ENCODE measurements at regions not wholly inside any gene's neighbourhood (a gene's known extent, or its start where the extent isn't known, plus 50 kb on each side); places are given as distances from the start of the nearest gene placed in this dataset.

DNA sequence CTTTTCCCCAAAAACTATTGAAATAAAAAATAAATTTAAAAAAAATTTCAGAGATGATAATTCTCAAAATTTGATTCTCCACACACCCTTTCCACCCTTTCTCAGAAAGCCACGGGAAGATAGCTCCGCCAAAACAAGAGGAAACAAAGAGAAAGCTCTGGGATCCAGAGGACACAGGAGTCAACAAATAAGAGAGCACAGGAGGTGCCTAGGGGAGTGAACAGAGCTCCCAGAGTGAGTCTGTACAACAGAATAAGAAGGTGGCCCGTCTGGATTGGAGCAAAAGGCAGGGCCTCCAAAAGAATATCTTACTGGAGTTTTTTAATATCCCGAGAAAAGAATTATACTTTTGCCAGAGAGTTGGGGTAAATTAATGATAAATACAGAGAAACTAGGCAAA, 96.3 kb upstream of the DRD2 start:
- Histone ChIP-seq H4K20me1 (ENCODE audit: insufficient read depth, low read length, poor library complexity, severe bottlenecking) (no peaks in the 10 kb centered on the region), H3K9me3 (ENCODE audit: insufficient read depth, low read depth, low read length) (no peaks in the 10 kb centered on the region), H3K27me3 (ENCODE audit: insufficient read depth, low read length, poor library complexity, severe bottlenecking) (no peaks in the 10 kb centered on the region), H3K4me3 (ENCODE audit: low read length, poor library complexity, severe bottlenecking) (no peak overlapping the region), H3K79me2 (ENCODE audit: insufficient read depth, low read length) (no peaks in the 10 kb centered on the region), H3K9me2 (replicated peaks; ENCODE audit: low read depth, low read length) (no peaks in the 10 kb centered on the region), H3K4me1 (ENCODE audit: insufficient read depth, low read length, poor library complexity, severe bottlenecking) (no peaks in the 10 kb centered on the region), H3K36me3 (ENCODE audit: insufficient read depth, low read length) (no peaks in the 10 kb centered on the region), H2AFZ (ENCODE audit: low read length) (no peak overlapping the region), H3K9ac (ENCODE audit: low read depth, low read length, poor library complexity, severe bottlenecking) (no peak overlapping the region), H3K4me2 (ENCODE audit: low read depth, low read length, poor library complexity, severe bottlenecking) (no peak overlapping the region), H3F3A (ENCODE audit: low read depth) (no peaks in the 10 kb centered on the region)
- TF ChIP-seq, protein P1, sequence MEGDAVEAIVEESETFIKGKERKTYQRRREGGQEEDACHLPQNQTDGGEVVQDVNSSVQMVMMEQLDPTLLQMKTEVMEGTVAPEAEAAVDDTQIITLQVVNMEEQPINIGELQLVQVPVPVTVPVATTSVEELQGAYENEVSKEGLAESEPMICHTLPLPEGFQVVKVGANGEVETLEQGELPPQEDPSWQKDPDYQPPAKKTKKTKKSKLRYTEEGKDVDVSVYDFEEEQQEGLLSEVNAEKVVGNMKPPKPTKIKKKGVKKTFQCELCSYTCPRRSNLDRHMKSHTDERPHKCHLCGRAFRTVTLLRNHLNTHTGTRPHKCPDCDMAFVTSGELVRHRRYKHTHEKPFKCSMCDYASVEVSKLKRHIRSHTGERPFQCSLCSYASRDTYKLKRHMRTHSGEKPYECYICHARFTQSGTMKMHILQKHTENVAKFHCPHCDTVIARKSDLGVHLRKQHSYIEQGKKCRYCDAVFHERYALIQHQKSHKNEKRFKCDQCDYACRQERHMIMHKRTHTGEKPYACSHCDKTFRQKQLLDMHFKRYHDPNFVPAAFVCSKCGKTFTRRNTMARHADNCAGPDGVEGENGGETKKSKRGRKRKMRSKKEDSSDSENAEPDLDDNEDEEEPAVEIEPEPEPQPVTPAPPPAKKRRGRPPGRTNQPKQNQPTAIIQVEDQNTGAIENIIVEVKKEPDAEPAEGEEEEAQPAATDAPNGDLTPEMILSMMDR (conservative IDR thresholded peaks at IDR 0.05; ENCODE audit: low read length), result no peak
- TF ChIP-seq EZH2phosphoT487 (IDR thresholded peaks at IDR 0.05; ENCODE audit: borderline replicate concordance), result no peak

DNA sequence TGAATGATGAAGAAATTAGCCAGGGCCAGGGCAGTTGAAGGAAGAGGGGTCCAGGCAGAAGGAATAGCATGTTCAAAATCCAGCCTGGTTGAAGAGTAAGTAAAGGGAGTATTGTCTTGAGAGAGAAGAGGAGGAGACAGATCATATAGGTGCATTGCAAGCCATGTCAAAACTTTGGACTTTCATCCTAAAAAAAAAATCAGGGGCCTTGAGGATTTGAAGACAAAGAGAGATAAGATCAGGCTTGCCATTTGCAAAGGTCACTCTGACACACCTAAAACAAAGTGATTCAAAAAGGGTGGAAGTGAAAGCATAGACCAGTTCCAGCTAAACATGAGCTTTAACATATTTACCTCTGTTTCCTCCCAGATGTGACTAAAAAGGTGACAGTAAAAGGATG, 95.7 kb upstream of the DRD2 start:
- Histone ChIP-seq H3K9me3 (ENCODE audit: insufficient read depth, low read depth, low read length) (no peaks in the 10 kb centered on the region), H3K4me3 (ENCODE audit: low read length, poor library complexity, severe bottlenecking) (no peak overlapping the region), H3K4me2 (ENCODE audit: low read depth, low read length, poor library complexity, severe bottlenecking) (no peak overlapping the region), H3K79me2 (ENCODE audit: insufficient read depth, low read length) (no peaks in the 10 kb centered on the region), H3K4me1 (ENCODE audit: insufficient read depth, low read length, poor library complexity, severe bottlenecking) (no peaks in the 10 kb centered on the region), H2AFZ (ENCODE audit: low read length) (no peak overlapping the region), H3K27me3 (ENCODE audit: insufficient read depth, low read length, poor library complexity, severe bottlenecking) (no peaks in the 10 kb centered on the region), H3K36me3 (ENCODE audit: insufficient read depth, low read length) (no peaks in the 10 kb centered on the region), H3K9me2 (replicated peaks; ENCODE audit: low read depth, low read length) (no peaks in the 10 kb centered on the region), H3F3A (ENCODE audit: low read depth) (no peaks in the 10 kb centered on the region), H4K20me1 (ENCODE audit: insufficient read depth, low read length, poor library complexity, severe bottlenecking) (no peaks in the 10 kb centered on the region), H3K9ac (ENCODE audit: low read depth, low read length, poor library complexity, severe bottlenecking) (no peak overlapping the region)
- TF ChIP-seq EZH2phosphoT487 (IDR thresholded peaks at IDR 0.05; ENCODE audit: borderline replicate concordance), result no peak

DNA sequence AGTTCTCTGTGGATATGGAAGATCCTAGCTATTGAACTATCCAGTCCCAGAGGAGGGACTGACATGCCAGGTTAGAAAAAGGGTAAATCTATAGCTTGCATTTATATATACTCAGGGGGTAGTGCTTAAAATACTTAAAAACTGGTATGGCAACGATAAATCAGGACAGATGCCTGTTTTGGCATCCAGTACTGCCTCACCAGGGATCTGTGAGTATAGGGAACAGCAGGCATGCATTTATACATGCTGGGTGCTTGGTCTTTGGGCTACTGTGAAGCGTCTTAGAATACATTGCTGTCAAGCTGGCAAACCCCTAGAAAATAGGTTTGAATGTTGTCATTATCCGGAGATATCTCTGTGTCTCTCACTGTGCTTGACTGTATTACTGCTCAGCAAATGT, 94.2 kb upstream of the DRD2 start:
- no peak for TF ChIP-seq EZH2phosphoT487 (IDR thresholded peaks at IDR 0.05; ENCODE audit: borderline replicate concordance)
- TF ChIP-seq, protein P1 (conservative IDR thresholded peaks at IDR 0.05; ENCODE audit: low read length), result no peak
- no peaks in the 10 kb centered on the region for H3K9me2 ChIP-seq (replicated peaks; ENCODE audit: low read depth, low read length)
- H2AFZ ChIP-seq (ENCODE audit: low read length), result no peak overlapping the region
- no peak overlapping the region for H3K4me2 ChIP-seq (ENCODE audit: low read depth, low read length, poor library complexity, severe bottlenecking)
- no peaks in the 10 kb centered on the region for H3K36me3 ChIP-seq (ENCODE audit: insufficient read depth, low read length)
- no peak overlapping the region for H3K4me3 ChIP-seq (ENCODE audit: low read length, poor library complexity, severe bottlenecking)
- no peak overlapping the region for H3K9ac ChIP-seq (ENCODE audit: low read depth, low read length, poor library complexity, severe bottlenecking)
- H4K20me1 ChIP-seq (ENCODE audit: insufficient read depth, low read length, poor library complexity, severe bottlenecking), result no peaks in the 10 kb centered on the region
- no peaks in the 10 kb centered on the region for H3K9me3 ChIP-seq (ENCODE audit: insufficient read depth, low read depth, low read length)
- H3F3A ChIP-seq (ENCODE audit: low read depth), result no peaks in the 10 kb centered on the region
- no peaks in the 10 kb centered on the region for H3K4me1 ChIP-seq (ENCODE audit: insufficient read depth, low read length, poor library complexity, severe bottlenecking)
- no peaks in the 10 kb centered on the region for H3K27me3 ChIP-seq (ENCODE audit: insufficient read depth, low read length, poor library complexity, severe bottlenecking)
- H3K79me2 ChIP-seq (ENCODE audit: insufficient read depth, low read length), result no peaks in the 10 kb centered on the region

DNA sequence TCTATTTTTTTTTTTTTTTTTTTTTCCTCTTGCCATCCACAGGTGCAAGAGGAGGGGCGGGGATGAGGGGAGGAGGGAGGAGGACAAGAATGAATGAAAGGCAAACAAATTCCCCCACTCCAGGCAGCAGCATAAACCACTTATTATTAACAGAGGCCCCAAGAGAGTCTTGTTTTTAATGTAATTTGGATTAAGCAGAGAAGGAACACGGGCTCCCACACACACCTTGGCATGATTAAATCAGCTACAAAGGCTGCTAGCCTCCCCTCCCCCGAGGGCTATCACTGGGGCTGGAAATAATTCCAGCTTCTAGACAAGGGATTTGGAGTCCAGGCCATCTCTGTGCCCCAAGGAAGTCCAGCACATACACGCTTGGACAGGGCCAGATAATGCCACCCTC, 93.4 kb upstream of the DRD2 start:
- Histone ChIP-seq H3K9ac (ENCODE audit: low read depth, low read length, poor library complexity, severe bottlenecking) (no peak overlapping the region), H3K9me3 (ENCODE audit: insufficient read depth, low read depth, low read length) (no peaks in the 10 kb centered on the region), H3K4me2 (ENCODE audit: low read depth, low read length, poor library complexity, severe bottlenecking) (no peak overlapping the region), H3K4me1 (ENCODE audit: insufficient read depth, low read length, poor library complexity, severe bottlenecking) (no peaks in the 10 kb centered on the region), H4K20me1 (ENCODE audit: insufficient read depth, low read length, poor library complexity, severe bottlenecking) (no peaks in the 10 kb centered on the region), H3K36me3 (ENCODE audit: insufficient read depth, low read length) (no peaks in the 10 kb centered on the region), H3K27me3 (ENCODE audit: insufficient read depth, low read length, poor library complexity, severe bottlenecking) (no peaks in the 10 kb centered on the region), H3F3A (ENCODE audit: low read depth) (no peaks in the 10 kb centered on the region), H3K4me3 (ENCODE audit: low read length, poor library complexity, severe bottlenecking) (no peak overlapping the region), H2AFZ (ENCODE audit: low read length) (no peak overlapping the region), H3K9me2 (replicated peaks; ENCODE audit: low read depth, low read length) (no peaks in the 10 kb centered on the region), H3K79me2 (ENCODE audit: insufficient read depth, low read length) (no peaks in the 10 kb centered on the region)
- TF ChIP-seq, protein P1 (conservative IDR thresholded peaks at IDR 0.05; ENCODE audit: low read length), result no peak
- TF ChIP-seq EZH2phosphoT487 (IDR thresholded peaks at IDR 0.05; ENCODE audit: borderline replicate concordance), result no peak

All from Loucy (cell line).